ENCODE measurements at regions not wholly inside any gene's neighbourhood (a gene's known extent, or its start where the extent isn't known, plus 50 kb on each side); places are given as distances from the start of the nearest gene placed in this dataset.

DNA sequence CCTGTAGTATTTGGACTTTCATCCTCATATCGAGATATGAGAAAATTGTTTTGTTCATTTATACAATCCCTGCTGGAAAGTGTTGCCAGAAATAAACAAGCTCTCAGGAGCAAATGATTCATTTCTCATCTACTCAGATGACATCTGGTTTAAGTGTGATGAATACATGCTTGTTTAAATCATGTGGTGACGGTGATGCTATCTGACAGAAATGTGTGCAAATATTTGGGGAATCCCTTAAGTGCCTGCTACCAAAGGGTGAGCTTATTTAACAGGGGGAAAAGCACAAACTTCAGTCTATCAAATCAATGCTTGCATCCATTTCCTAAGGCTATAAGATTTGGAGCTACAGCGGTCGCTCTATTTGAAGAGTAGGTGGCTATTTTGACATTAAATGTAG lies 368.3 kb upstream of the SASH1 start:
- TF ChIP-seq CTCF (IDR thresholded peaks at IDR 0.05) (no peak), ZFX (IDR thresholded peaks at IDR 0.05; ENCODE audit: borderline replicate concordance) (no peak)
